ENCODE measurements at regions not wholly inside any gene's neighbourhood (a gene's known extent, or its start where the extent isn't known, plus 50 kb on each side); places are given as distances from the start of the nearest gene placed in this dataset.

GRCh38 chr1:239858529-239858928 lies 233.2 kb upstream of the FMN2 start:
- Histone ChIP-seq H3K4me1 (peaks cover 0 to 15% (median 0%) of the 10 kb centered on the region in 6 donors), H3K4me3 (no peak overlapping the region), H3K27me3 (replicated peaks in 1 of 7) (no peaks in the 10 kb centered on the region), H3K9me3 (peaks cover 0 to 11% (median 7%) of the 10 kb centered on the region in 8 donors), H3K27ac (no peak overlapping the region), H3K36me3 (no peaks in the 10 kb centered on the region)
- intact Hi-C loops (cut with DNase I; ENCODE audit: low total_unique reads): no loop called here
- TF ChIP-seq POLR2A (IDR thresholded peaks at IDR 0.05) (no peak), CTCF (IDR thresholded peaks at IDR 0.05 in 8 of 11, conservative IDR thresholded peaks at IDR 0.05 in 3 of 11) (no peak), POLR2AphosphoS5 (IDR thresholded peaks at IDR 0.05) (no peak)
- WGBS, 5 donors: 89 to 93% (median 91%) methylated on average over 5 of the region's 5 CpGs
- no peak for DNase-seq

- Histone ChIP-seq H3K36me3 (no peaks in the 10 kb centered on the region), H3K4me3 (no peak overlapping the region), H3K27ac (peak overlapping the region in 4 of 8 donors; percentile 29 to 56 (median 38)), H3K27me3 (replicated peaks in 1 of 7) (no peaks in the 10 kb centered on the region), H3K9me3 (peaks cover 0 to 3% (median 0%) of the 10 kb centered on the region in 8 donors), H3K4me1 (peaks cover 0 to 15% (median 0%) of the 10 kb centered on the region in 6 donors)
- intact Hi-C loops (cut with DNase I; ENCODE audit: low total_unique reads): no loop called here
- no peak for DNase-seq
- TF ChIP-seq POLR2AphosphoS5 (IDR thresholded peaks at IDR 0.05) (no peak), POLR2A (IDR thresholded peaks at IDR 0.05) (no peak), CTCF (IDR thresholded peaks at IDR 0.05 in 8 of 11, conservative IDR thresholded peaks at IDR 0.05 in 3 of 11) (no peak)
- 13 to 31% (median 16%) methylated on average over 1 of the region's 1 CpG for WGBS, 5 donors
Measured at GRCh38 chr1:239861985-239862384, 229.7 kb upstream of the FMN2 start.

- Histone ChIP-seq H3K4me1 (no peaks in the 10 kb centered on the region), H3K27ac (no peak overlapping the region), H3K27me3 (replicated peaks in 1 of 7) (no peaks in the 10 kb centered on the region), H3K4me3 (no peak overlapping the region), H3K9me3 (peaks cover 0 to 3% (median 0%) of the 10 kb centered on the region in 8 donors), H3K36me3 (no peaks in the 10 kb centered on the region)
- DNase-seq: no peak
- intact Hi-C loops (cut with DNase I; ENCODE audit: low total_unique reads): no loop called here
- 79 to 87% (median 84%) methylated on average over 13 of the region's 13 CpGs for WGBS, 5 donors
- TF ChIP-seq POLR2A (IDR thresholded peaks at IDR 0.05) (no peak), CTCF (IDR thresholded peaks at IDR 0.05 in 8 of 11, conservative IDR thresholded peaks at IDR 0.05 in 3 of 11) (no peak), POLR2AphosphoS5 (IDR thresholded peaks at IDR 0.05) (no peak)
Measured at GRCh38 chr1:239868058-239868832, 223.4 kb upstream of the FMN2 start.

GRCh38 chr1:239870194-239870593 lies 221.5 kb upstream of the FMN2 start:
- Histone ChIP-seq H3K4me1 (no peaks in the 10 kb centered on the region), H3K4me3 (no peak overlapping the region), H3K27me3 (replicated peaks in 1 of 7) (no peaks in the 10 kb centered on the region), H3K9me3 (no peaks in the 10 kb centered on the region), H3K27ac (no peak overlapping the region), H3K36me3 (no peaks in the 10 kb centered on the region)
- intact Hi-C loops (cut with DNase I; ENCODE audit: low total_unique reads): no loop called here
- no peak for DNase-seq
- WGBS, 5 donors: 85 to 96% (median 92%) methylated on average over 6 of the region's 6 CpGs
- TF ChIP-seq CTCF (IDR thresholded peaks at IDR 0.05 in 8 of 11, conservative IDR thresholded peaks at IDR 0.05 in 3 of 11): no peak
- no peak for TF ChIP-seq POLR2AphosphoS5 (IDR thresholded peaks at IDR 0.05)
- no peak for TF ChIP-seq POLR2A (IDR thresholded peaks at IDR 0.05)
